Stimulated activated CD4-positive, alpha-beta T cell treated with anti-CD3 and anti-CD28 coated beads, Interleukin-12 subunit alpha, Interleukin-12 subunit beta, amount 100 ng/mL, for 4 hours (primary cell): ENCODE measurements at regions not wholly inside any gene's neighbourhood (a gene's known extent, or its start where the extent isn't known, plus 50 kb on each side); places are given as distances from the start of the nearest gene placed in this dataset.
"Not testable (repeated sequence)": the region's sequence is repeated elsewhere in the genome, so short reads cannot be mapped to it uniquely, and the experiment has no call there.

Source experiments
- DNase-seq: peaks from one replicate; pipeline ENCODE4 v3.0.0-alpha.2; 2020

DNA sequence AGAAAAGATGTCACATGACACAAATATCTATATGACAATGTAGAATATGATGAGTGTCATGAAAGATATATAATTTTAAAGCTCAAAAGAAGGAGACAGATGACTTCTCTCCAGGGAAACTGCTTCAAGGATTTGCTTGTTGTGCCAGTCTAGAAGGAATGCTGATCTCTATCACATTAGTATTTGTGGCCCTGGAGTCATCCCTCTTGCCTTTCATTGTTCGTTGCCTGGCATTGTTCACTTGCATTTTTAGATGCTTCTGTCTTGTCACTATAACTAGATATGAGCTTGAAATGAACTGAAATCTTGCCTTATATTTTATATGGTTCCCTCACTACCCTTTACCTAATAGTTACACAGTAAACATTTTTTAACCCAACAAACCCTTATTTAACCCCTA lies 207.5 kb downstream of the ZNF608 start:
- no peak for DNase-seq

DNA sequence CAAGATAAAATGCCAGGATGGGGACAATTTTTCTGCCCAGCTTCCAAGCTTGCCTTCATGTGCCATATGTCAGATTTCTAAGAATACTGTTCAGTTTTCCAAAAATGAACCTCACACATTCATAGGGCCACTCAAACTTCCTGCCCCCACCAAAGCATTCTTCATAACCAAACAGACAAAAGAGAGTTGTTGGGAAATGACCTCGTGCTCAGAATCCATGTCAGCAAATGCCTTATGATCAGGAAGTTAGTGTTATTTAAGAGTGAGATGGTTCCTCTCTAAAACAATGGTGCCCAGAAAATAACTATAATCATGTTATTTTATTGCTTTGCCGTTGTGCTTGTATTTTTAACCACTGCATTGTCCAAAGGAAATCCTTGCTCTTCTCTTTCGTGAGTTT lies 208.2 kb downstream of the ZNF608 start:
- no peak for DNase-seq

DNA sequence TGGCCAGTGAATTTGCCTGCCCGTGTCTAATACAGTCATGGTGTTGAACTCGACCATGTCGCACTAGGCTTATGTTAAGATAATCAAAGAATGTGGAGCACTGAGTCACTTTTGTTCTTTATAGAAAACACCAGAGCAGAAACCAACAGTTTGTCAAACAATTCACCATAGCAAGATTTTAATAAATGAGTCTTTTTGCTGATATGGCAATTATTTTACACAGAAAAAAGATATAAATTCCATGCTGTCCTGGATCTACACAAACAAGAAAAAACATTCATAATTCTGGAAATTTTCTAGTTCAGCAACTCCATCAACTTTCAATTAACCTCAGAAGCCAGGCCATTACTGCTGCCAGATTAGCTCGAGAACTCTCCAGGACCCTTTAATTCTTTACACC lies 208.9 kb downstream of the ZNF608 start:
- DNase-seq, result no peak

DNA sequence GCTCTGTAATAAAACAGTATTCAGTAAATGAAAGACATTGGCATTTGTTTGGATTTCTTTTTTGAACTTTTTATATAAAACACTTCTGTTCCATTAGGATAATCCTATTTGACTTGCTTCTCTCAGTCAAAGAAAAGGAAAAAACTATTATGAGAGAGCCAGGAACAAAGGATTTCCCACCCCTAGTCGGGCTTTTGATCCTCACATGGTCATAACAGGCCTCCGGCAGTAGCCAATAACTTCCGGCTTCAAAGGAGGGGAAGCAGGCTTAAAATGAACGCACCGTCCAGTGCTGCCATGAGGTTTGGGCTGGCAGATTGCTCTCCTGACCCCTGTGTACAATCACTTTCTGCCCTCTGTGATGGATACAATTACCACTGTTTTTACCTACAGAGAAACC lies 209.3 kb downstream of the ZNF608 start:
- no peak for DNase-seq

DNA sequence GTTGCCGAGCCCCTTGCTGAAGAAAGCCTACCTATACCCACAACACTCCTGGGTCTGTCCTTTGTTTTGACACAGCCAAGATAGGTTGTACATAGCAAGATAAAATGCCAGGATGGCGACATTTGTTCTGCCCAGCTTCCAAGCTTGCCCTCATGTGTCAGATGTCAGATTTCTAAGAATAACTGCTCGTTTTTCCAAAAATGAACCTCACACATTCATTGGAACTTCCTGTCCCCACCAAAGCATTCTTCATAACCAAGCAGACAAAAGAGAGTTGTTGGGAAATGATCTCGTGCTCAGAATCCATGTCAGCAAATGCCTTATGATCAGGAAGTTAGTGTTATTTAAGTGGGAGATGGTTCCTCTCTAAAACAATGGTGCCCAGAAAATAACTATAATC lies 210.1 kb downstream of the ZNF608 start:
- no peak for DNase-seq

DNA sequence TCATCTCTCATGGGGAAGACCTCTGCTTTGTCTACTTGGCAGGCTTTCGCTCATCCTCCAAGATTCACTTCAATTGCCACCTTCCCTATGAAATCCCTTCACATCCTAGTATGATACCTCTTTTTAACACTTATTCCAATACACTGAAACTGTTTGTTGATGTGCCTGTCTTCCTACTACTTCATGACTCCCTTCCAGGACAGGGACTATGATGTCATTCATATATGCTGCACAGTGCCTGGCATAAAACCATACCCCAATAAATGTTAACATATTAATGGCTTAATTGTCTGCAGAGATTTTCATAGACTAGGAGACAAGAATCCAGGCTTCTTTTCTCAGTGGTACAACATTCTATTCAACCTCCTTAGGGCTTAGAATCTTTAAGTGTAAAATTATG lies 215.5 kb downstream of the ZNF608 start:
- no peak for DNase-seq

DNA sequence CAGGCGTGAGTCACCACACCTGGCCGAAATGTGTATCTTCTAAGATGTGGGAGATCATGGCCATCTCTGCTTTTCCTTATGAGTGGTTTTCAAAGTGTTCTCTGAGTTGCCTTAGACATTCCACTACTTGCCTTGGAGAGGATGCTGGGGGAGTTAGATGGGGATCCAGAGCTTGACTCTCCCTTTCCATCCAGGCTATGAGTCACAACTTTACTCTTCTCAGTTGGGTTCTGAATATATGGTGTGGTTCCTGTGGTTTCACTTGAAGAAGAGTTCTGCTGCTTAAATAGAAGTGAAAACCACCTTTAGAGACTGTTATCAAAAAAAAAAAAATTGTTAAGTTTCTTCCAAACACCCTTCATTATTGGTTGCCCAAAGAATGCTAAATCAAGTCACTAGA lies 217.6 kb downstream of the ZNF608 start:
- DNase-seq, result no peak

DNA sequence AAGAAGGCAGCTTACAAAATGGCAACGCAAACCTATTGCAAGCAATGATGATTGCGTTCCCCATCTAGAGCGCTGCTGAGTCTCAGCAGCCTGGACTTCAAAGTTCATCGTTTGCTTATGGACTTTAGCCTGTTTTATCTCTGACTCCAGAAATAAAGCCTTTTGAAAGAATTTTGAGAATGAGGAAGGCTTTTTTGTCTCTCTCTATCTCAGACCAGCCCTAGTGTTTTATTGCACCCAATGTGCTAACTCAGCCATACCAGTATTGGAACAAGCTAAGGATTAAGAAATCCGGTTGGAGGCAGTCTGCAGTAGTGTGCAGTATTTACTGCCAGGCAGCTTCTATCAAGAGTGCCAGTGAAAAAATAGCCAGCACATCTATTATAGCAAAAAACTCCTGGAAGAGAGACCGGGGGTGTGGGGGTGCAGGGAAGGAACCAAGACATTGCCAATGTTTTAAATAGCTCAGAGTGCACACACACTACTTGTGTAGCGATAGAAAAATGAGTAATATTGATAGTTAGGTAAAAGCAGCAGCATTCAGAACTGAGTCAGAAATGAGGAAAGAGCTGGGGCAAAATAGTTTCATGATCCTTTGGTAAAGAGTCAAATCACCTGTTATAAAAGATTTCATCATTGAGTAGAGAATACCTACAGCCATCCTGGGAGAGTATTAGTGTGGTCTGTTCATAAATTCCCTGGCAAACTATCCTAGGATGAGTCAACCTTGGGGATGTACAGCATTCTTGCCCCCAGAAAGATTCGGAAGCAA lies 219.0 kb downstream of the ZNF608 start:
- no peak for DNase-seq

DNA sequence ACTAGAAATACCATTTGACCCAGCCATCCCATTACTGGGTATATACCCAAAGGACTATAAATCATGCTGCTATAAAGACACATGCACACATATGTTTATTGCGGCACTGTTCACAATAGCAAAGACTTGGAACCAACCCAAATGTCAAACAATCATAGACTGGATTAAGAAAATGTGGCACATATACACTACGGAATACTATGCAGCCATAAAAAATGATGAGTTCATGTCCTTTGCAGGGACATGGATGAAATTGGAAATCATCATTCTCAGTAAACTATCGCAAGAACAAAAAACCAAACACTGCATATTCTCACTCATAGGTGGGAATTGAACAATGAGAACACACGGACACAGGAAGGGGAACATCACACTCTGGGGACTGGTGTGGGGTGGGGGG lies 220.4 kb downstream of the ZNF608 start:
- not testable (repeated sequence) for DNase-seq

DNA sequence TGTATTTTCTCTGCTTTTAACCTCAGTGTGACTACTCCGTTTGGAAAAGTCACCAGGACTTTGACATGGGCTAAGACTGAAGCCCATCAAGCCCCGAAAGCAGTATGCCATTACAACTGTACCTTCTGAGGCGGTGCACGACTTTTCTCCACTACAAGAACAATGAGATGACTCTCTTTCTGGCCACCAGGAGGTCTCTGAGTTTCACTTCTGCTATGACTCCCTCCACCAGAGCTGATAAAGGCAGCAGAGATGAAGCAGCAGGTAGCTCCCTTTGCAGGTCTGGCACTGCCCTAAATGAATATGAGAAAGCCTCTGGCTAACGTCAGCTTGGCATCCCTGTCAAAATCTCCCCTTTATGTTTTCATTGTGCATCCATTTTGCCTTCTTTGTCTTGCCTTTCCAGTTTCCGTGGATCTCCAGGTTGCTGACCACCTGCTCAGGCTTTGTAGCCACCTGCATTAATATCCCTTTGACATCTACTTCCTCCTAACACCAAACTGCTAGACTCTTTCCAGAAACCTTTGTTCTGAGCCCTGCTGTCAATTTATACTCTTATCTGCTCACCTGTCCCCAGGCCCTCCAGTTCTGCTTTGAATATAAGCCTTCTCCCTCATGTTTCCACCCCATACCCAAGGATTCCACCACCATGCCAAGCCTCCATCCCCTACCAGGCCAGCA lies 221.7 kb downstream of the ZNF608 start:
- DNase-seq, result no peak

DNA sequence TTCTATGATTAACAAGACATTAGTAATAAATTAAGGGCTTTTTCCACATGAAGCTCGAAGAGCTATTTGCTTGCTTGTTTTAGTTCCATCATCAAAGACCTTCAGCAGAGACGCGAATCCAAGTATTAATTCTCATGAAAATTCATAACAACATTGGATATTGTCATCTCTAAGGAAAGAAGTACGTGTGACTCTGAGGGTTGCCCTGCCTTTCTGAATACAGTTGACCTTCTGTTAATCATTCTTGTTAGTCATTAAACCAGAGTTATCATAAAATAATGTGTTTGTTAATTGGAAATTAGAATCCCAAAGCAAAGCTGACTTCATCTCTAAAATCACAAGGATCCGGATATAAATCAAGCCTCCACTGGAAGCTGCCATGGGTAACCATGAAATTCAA lies 222.5 kb downstream of the ZNF608 start:
- no peak for DNase-seq

DNA sequence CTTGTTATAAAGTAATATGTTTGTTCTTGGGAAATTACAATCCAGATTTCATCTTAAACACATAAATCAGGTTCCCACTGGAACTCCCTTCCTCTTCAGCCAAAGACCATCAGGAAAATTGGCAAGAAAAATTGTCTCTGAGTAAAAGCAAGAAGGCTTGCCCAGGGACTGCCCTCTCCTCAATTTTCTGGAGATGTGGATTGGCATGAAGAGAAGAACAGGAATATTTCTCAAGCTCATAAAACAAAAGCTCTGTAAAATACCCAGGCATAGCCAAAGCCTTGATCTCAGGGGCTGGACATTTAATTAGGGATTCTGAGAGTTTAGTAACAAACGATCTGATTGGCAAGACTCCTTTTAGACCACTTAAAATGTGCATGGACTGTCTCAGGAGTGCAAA lies 223.4 kb downstream of the ZNF608 start:
- DNase-seq, result no peak

DNA sequence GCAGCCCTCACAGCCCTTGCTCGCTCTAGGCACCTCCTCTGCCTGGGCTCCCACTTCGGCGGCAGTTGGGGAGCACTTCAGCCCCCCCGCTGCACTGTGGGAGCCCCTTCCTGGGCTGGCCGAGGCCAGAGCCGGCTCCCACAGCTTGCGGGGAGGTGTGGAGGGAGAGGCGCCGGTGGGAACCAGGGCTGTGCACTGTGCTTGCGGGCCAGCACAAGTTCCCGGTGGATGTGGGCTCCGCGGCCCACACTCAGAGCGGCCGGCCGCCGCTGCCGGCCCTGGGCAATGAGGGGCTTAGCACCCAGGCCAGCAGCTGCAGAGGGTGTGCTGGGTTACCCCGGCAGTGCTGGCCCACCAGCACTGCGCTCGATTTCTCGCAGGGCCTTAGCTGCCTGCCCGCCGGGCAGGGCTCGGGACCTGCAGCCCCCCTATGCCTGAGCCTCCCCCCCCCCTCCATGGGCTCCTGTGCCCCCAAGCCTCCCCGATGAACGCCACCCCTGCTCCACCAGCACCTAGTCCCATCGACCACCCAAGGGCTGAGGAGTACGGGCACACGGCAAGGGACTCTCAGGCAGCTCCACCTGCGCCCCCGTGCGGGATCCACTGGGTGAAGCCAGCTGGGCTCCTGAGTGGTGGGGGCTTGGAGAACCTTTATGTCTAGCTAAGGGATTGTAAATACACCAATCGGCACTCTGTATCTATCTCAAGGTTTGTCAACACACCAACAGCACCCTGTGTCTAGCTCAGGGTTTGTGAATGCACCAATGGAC lies 224.8 kb downstream of the ZNF608 start:
- DNase-seq, result no peak

DNA sequence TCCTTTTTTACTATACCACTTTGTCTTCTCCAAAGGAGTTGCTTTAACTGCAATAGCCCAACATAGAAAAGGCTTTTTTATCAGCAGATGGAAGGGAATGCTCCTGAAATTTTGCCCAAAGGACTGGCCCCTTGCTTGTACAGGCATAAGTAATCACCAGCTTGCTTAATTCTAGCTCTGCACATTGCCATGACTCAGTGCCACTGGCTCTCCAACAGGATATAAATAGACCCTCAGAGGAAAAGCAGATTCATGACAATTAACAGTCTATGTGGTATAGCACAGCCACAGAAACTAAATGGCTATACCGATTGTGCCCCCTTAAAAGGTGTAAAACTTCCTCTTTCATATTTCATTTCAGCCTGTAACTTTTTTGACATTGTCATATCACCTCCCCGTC lies 227.0 kb downstream of the ZNF608 start:
- no peak for DNase-seq

DNA sequence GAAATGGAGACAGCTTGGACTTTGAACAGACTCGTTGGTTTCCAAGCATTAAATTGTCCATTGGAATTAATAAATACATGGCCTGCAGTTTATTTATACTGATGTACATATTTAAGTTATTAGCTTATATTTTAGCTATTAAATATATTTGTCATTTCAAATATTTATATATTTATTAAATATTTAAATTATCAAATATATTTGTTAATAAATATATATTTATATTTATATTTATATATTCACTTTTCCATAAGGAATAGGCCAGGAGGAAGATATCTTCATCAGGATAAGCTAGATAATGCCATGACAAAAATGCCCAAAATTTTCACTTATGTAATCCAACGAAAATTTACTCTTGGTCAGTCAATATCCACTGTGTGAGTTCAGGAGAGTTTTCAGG lies 229.9 kb downstream of the ZNF608 start:
- DNase-seq, result no peak

DNA sequence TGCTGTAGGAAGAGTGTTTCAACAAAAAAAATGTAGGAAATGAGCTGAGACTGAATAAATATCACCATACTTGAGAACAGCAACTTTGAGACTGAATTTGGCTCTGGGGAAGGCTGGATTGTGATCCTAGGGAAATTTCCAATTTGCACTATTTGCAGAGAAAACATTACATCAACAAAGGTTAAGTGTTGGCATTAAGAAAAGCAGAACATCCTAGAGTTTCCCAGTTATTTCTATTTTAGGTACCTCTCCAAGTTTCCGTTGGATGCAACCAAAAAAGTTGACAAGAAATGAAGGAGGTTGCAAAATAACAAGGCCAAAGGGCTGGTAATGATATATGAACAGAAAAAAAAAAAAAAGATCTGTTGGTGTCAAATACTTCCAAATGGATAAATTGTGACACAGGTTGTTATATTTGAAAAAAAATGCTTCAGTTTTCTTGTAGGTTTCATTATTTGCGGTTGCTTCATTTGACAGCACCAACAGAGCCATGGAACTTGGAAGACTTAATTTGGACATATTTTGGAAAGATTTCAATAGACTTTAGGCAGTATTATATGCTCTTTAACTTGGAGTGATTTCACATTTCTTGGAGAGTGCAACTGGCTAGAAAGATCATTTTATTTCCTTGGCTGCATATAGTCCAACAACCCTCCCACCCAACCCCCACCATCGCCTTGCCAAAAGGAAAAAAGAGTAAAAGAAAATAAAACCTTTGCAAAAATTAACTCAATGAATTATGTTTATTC lies 230.8 kb downstream of the ZNF608 start:
- no peak for DNase-seq

DNA sequence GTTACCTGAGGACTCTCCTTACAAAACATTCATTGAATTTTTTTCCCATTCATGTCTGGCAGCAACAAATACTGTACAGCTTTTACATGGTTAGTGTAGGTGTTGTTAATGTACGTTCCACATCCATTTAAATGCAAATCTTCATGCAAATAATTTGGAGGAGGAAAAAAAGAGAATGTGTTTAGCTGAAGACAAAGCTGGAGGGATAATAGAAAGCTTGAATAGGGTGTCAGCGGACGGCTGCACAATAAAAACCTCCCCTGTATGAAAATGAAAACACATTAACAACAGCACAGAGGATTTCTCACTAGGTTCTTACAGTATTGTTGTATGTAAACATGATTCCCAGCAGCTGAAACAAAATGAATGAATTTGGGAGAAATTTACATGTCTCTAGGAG lies 231.5 kb downstream of the ZNF608 start:
- no peak for DNase-seq

DNA sequence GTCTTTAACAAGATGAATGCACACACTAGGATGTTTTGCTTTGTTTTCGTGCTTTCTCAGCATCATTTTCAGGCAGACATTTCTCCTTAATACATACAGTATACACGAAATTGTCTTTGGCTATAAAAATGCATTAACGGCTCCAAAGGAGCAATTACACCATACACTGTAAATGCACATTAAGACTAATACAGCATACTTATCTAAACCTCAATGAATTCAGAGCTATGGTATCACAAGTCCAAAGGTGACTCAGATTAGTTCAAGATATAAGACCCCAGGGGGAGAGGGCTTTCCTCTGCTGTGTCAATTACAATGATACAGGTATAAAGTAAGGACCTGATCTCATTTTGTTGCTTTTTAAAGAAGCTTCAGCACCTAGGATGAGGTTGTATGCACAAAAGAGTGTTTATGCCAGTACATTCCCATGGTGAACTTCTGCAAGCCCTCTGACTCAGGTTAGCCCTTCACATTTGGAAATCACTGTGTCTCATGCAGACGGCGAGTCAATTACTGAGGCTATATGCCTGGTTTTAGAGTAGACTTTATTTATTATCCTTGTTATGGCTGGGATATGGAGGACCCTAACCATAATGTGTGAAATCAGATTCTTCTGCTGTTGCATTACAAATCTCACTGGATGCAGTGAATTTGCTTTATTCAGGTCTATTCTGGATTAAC lies 233.3 kb downstream of the ZNF608 start:
- DNase-seq, result no peak

DNA sequence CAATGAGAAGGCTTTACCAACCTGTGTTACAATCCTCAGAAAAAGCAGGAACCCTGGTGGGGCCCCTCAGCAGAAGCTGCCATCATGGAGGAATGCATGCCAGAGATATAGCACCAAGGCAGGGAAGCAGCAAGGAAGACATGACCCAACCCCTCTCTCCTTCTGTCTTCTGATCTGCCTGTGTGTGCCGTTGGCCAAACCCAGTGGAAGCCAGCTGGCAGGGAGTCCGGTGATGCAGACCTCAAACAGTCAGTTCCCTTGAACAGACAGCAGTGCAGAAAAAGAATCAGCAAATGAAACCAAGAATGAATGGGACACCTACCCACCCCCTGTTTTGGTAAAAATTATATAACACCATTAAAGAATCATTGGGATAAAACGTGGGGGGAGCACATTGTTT lies 234.2 kb downstream of the ZNF608 start:
- no peak for DNase-seq

DNA sequence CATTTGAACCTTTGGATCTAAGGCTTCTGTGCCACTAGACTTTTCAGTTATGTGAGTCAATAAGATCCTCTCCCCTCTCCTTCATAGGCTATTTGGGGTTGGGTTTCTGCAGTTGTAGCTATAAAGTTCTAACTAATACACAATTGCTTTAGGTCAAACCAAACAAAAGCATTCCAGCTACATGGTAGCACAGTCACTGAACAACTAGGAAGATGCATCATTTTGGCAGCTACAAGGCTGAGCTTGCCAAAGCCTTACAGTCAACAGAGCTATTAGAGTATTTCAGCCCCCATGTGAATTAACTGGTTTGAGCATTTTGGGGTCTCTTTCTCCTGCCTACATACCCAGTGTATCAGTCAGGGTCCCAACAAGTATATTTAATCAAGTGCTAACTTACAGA lies 234.6 kb downstream of the ZNF608 start:
- DNase-seq, result no peak

DNA sequence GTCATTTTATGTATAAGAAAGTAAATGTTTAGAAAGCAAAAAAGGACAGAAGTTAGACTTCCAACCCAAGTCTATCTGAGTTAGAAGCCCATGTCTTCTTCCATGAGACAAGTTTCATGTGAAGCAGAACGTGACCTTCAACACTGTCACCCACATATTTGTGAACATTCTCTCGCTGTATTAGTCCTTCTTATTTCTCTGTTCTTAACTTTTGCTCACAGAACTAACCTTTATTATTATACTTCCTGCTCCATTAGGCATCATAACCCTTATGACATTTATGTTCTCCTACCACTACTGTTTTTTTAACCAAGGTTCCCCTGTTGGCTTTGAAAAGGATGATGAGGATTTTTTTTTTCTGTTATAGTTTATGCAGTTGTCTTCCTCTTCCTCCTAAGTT lies 238.8 kb downstream of the ZNF608 start:
- DNase-seq, result no peak

DNA sequence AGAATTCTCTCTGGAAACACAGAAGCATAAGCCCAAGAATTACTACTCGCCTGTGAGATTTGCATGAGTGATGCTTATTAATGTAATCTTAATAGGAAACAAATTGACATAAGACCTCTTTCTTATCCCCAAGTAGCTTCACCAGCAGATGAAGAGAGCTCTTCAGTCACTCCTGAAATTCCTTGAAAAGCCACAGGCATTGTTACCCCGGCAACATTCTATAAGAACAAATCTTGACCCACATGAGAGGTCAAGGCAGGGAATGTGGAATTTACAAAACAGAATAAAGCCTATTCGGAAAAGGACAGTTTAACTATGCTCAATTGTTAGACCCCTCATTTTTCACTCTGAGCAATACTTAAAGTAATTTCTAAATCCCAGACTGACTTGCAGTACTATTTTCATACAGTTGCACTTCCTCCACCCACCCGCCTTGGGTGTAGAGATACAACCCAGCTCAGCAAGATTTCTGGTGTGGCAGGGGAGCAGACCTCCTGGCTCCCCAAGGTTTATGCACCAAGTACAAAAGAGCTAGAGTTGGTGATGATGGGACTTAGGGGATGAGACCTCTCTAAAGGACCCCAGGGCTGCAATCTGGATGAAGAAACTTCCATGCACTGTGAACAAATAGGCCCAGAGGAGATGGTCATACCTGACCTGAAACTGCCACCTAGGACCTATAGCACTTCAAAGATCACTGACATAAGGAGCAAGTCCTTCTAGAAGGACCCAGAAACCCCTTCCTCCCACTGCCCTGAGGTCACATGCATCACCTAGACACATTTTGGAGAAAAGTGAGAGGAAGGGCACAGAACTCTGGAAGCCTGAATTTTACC lies 242.1 kb downstream of the ZNF608 start:
- no peak for DNase-seq
